SK-N-MC (cell line): ENCODE measurements at regions not wholly inside any gene's neighbourhood (a gene's known extent, or its start where the extent isn't known, plus 50 kb on each side); places are given as distances from the start of the nearest gene placed in this dataset.
"Not testable (repeated sequence)": the region's sequence is repeated elsewhere in the genome, so short reads cannot be mapped to it uniquely, and the experiment has no call there.

Experiments used
- DNase-seq: peaks from one replicate; pipeline ENCODE4 v3.0.0-alpha.2; 2011; ENCODE audit warnings: low read depth, low spot score
- H3K27ac ChIP-seq: fragments of 200-600 bp; sonication (generic); 2 replicates; pipeline ENCODE4 v1.5.1; 2016; ENCODE audit warnings: mixed run types
- H3K36me3 ChIP-seq: fragments of 200-600 bp; sonication (generic); 2 replicates; pipeline ENCODE4 v1.6.1; 2017; ENCODE audit warnings: antibody characterized with exemption, low read length, mixed read lengths; ENCODE audit not compliant: insufficient read depth
- H3K4me3 ChIP-seq: fragments of 200-600 bp; sonication (generic); 2 replicates; pipeline ENCODE4 v1.5.1; 2016
- H3K9ac ChIP-seq: fragments of 200-600 bp; sonication (generic); 2 replicates; pipeline ENCODE4 v1.8.0; 2017; ENCODE audit warnings: mixed run types, mixed read lengths; ENCODE audit not compliant: insufficient read length
- H3K9me3 ChIP-seq: fragments of 200-600 bp; sonication (generic); 2 replicates; pipeline ENCODE4 v1.6.1; 2017; ENCODE audit warnings: low read depth, mild to moderate bottlenecking, antibody characterized with exemption, low read length, moderate library complexity, mixed read lengths

DNA sequence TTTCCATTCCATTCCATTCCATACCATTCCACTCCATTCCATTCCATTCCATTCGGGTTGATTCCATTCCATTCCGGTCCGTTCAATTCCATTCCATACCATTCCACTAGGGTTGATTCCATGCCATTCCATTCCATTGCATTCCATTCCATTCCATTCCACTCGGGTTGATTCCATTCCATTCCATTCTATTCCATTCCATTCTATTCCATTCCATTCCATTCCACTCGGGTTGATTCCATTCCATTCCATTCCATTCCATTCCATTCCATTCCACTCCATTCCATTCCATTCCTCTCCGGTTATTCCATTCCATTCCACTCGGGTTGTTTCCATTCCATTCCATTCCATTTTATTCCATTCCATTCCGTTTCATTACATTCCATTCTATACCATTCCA is 155.9 kb downstream of the CWH43 start:
- not testable (repeated sequence) for H3K4me3 ChIP-seq, H3K36me3 ChIP-seq, H3K9me3 ChIP-seq, DNase-seq, H3K27ac ChIP-seq, H3K9ac ChIP-seq

DNA sequence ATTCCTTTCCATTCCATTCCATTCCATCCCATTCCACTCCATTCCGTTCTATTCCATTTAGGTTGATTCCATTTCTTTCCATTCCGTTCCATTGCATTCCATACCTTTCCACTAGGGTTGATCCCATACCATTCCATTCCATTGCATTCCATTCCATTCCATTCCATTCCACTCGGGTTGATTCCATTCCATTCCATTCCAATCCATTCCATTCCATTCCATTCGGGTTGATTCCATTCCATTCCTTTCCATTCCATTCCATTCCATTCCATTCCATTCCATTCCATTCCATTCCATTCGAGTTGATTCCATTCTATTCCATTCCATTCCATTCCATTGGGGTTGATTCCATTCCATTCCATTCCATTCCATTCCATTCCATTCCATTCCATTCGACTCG is 161.1 kb downstream of the CWH43 start:
- H3K36me3 ChIP-seq, H3K9me3 ChIP-seq, DNase-seq, H3K27ac ChIP-seq, H3K9ac ChIP-seq, H3K4me3 ChIP-seq: not testable (repeated sequence)

DNA sequence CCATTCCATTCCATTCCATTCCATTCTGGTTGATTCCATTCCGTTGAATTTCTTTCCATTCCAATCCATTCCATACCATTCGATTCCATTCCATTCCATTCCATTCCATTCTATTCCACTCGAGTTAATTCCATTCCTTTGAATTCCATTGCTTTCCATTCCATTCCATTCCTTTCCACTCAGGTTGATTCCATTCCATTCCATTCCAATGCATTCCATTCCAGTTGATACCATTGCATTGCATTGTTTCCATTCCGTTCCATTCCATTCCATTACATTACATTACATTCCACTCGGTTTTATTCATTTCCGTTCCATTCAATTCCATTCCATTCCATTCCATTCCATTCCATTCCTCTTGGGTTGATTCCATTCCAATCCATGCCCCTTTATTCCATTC is 161.5 kb downstream of the CWH43 start:
- H3K9ac ChIP-seq, DNase-seq, H3K4me3 ChIP-seq, H3K36me3 ChIP-seq, H3K27ac ChIP-seq: not testable (repeated sequence)
- peaks cover 10% of the 10 kb centered on the region; the same call in 1 of the 2 replicates for H3K9me3 ChIP-seq

- H3K9me3 ChIP-seq = peaks cover 19% of the 10 kb centered on the region; the same call in 1 of the 2 replicates
- H3K9ac ChIP-seq = not testable (repeated sequence)
These were observed 163.2 kb downstream of the CWH43 start for GRCh38 chr4:49149006-49149975.

DNA sequence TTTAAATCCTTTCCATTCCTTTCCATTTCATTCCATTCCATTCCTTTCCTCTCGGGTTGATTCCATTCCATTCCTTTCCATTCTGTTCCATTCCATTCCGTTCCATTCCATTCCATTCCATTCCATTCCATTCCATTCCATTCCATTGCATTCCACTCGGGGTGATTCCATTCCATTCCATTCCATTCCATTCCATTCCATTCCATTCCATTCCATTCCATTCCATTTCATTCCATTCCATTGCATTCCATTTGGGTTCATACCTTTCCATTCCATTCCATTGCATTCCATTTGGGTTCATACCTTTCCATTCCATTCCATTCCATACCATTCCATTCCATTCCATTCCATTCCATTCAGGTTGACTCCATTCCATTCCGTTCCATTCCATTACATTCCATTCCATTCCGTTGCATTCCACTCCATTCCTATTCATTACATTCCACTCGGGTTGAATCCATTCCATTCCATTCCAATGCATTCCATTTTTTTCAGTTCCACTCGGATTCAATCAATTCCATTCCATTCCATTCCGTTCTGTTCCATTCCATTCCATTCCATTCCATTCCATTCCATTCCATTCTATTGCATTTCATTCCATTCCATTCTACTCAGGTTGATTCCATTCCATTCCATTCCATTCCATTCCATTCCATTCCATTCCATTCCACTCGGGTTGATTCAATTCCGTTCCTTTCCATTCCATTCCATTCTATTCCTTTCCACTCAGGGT is 164.4 kb downstream of the CWH43 start:
- H3K9ac ChIP-seq, H3K36me3 ChIP-seq, H3K27ac ChIP-seq, H3K4me3 ChIP-seq, DNase-seq: not testable (repeated sequence)
- peaks cover 18% of the 10 kb centered on the region for H3K9me3 ChIP-seq

More at GRCh38 chr4:49149006-49149975, 163.2 kb downstream of the CWH43 start:
- peak; percentile 44 for DNase-seq
- not testable (repeated sequence) for H3K4me3 ChIP-seq, H3K36me3 ChIP-seq, H3K27ac ChIP-seq

DNA sequence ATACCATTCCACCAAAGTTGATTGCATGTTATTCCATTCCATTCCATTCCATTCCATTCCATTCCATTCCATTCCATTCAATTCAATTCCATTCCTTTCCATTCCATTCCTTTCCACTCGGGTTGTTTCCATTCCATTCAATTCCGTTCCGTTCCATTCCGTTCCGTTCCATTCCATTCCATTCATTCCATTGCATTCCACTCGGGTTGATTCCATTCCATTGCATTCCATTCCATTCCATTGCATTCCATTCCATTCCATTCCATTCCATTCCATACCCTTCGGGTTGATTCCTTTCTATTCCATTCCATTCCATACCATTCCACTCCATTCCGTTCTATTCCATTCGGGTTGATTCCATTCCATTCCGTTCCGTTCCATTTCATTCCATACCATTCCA is 166.9 kb downstream of the CWH43 start:
- not testable (repeated sequence) for DNase-seq, H3K4me3 ChIP-seq, H3K36me3 ChIP-seq, H3K9ac ChIP-seq, H3K27ac ChIP-seq
- H3K9me3 ChIP-seq = peaks cover 18% of the 10 kb centered on the region

DNA sequence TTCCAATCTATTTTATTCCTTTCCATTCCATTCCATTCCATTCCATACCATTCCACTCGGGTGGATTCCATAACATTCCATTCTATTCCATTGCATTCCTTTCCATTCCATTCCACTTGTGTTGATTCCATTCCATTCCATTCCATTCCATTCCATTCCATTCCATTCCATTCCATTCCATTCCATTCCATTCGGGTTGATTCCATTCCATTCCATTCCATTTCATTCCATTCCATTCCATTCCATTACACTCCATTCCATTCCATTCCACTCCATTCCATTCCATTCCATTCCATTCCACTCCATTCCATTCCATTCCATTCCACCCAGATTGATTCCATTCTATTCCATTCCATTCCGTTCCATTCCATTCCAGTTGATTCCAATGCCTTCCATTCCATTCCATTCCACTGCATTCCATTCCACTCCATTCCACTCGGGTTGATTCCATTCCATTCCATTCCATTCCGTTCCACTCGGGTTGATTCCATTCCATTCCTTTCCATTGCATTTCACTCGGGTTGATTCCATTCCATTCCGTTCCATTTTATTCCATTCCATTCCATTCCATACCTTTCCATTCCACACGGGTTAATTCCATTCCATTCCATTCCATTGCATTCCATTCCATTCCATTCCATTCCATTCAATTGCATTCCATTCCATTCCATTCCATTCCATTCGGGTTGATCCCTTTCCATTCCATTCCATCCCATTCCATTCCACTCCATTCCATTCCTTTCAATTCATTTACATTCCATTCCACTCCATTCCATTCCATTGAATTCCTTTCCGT is 168.4 kb downstream of the CWH43 start:
- not testable (repeated sequence) for H3K9ac ChIP-seq, H3K27ac ChIP-seq, H3K36me3 ChIP-seq, H3K4me3 ChIP-seq, DNase-seq
- peaks cover 18% of the 10 kb centered on the region for H3K9me3 ChIP-seq

- not testable (repeated sequence) for DNase-seq, H3K4me3 ChIP-seq, H3K9ac ChIP-seq, H3K27ac ChIP-seq, H3K36me3 ChIP-seq
- H3K9me3 ChIP-seq = peaks cover 18% of the 10 kb centered on the region
These were observed 169.2 kb downstream of the CWH43 start for GRCh38 chr4:49155270-49155669.

GRCh38 chr4:49156309-49156708 is 170.2 kb downstream of the CWH43 start:
- peaks cover 18% of the 10 kb centered on the region for H3K9me3 ChIP-seq

DNA sequence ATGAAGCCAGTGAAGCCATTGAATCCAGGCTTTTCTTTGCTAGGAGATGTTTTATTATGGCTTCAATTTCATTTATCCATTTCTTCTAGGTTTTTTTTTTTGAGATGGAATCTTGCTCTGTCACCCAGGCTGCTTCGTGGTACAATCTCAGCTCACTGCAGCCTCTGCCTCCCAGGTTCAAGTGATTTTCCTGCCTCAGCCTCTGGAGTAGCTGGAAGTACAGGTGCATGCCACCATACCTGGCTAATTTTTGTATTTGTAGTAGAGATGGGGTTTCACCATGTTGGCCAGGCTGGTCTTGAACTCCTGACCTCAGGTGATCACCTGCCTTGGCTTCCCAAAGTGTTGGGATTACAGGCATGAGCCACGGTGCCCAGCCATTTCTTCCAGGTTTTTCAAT is 171.6 kb downstream of the CWH43 start:
- H3K9ac ChIP-seq, H3K4me3 ChIP-seq, H3K27ac ChIP-seq, H3K36me3 ChIP-seq, DNase-seq: not testable (repeated sequence)
- H3K9me3 ChIP-seq = peaks cover 13% of the 10 kb centered on the region

More at GRCh38 chr4:49156309-49156708, 170.2 kb downstream of the CWH43 start:
- H3K9ac ChIP-seq, H3K36me3 ChIP-seq, H3K27ac ChIP-seq, H3K4me3 ChIP-seq, DNase-seq: not testable (repeated sequence)

- H3K9ac ChIP-seq, DNase-seq, H3K36me3 ChIP-seq, H3K4me3 ChIP-seq, H3K27ac ChIP-seq, H3K9me3 ChIP-seq: not testable (repeated sequence)
These were observed 175.1 kb downstream of the CWH43 start for GRCh38 chr4:49161111-49161541.

DNA sequence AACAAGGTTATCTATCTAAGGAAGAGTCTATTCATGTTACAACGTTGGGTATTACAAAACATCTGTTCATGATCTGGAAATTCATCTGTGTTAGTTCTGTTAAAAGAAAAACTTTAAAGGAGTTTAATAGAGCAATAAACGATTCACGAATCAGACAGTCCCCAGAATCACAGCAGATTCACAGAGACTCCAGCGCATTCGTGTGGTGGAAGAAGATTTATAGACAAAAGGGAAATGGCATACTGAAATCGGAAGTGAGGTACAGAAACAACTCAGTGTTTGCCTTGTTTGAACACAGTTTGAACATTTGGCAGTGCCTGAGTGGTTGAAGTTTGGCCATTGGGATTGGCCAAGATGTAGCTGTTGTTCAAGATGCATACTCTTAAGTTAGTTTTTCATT is 178.8 kb downstream of the CWH43 start:
- not testable (repeated sequence) for H3K9ac ChIP-seq, H3K9me3 ChIP-seq, H3K27ac ChIP-seq, H3K36me3 ChIP-seq, DNase-seq, H3K4me3 ChIP-seq

- H3K9me3 ChIP-seq, H3K9ac ChIP-seq, H3K36me3 ChIP-seq, DNase-seq, H3K4me3 ChIP-seq, H3K27ac ChIP-seq: not testable (repeated sequence)
These were observed 191.8 kb downstream of the CWH43 start for GRCh38 chr4:49177847-49178246.

DNA sequence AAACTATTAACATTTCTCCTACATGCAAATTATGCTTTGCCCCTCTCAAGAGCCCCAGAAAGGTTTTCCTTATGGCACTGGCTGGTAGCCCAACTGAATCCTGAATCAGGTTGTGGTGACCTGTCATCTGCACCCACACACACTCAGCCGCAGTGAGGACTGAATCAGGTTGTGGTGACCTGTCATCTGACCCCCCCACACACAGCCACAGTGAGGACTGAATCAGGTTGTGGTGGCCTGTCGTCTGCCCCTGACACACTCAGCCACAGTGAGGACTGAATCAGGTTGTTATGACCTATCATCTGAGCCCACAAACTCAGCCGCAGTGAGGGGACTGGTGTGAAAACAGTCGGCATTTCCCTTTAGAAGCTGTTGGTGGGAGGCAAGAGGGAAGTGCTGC is 195.0 kb downstream of the CWH43 start:
- H3K4me3 ChIP-seq, H3K9ac ChIP-seq, DNase-seq, H3K9me3 ChIP-seq, H3K36me3 ChIP-seq, H3K27ac ChIP-seq: not testable (repeated sequence)
